ENCODE measurements at regions not wholly inside any gene's neighbourhood (a gene's known extent, or its start where the extent isn't known, plus 50 kb on each side); places are given as distances from the start of the nearest gene placed in this dataset.

DNA sequence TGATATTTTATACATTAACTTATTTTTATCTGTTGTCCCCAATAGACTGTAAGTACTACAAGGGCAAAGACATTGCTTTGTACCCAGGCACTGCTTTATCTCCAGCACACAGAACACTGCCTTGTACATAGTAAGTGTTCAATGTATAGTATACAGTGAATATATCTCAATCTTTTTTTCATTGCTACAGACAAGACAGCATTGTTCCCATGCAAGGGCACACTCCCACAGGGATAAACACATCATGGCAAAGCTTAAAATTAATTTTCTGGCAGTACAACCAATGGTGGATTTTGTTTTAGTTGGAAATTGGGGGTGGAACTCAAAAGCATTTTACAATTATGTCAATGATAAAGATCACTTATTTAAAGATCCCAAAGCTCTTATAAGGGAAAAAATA lies 112.3 kb upstream of the EEA1 start:
- H2BK12ac ChIP-seq (ENCODE audit: low read length), result no peak overlapping the region

GRCh38 chr12:93042283-93042682 lies 113.2 kb upstream of the EEA1 start:
- no peak overlapping the region for H3K4ac ChIP-seq (ENCODE audit: low read depth, low read length)
- H4K12ac ChIP-seq (ENCODE audit: low read depth, low read length), result no peak overlapping the region
- H2BK5ac ChIP-seq (ENCODE audit: low read depth, low read length, poor library complexity), result no peak overlapping the region
- H4K91ac ChIP-seq (ENCODE audit: low read depth, low read length), result no peak overlapping the region
- no peak overlapping the region for H2AK5ac ChIP-seq (ENCODE audit: low read length)
- H3K23ac ChIP-seq (ENCODE audit: low read length), result no peak overlapping the region
- no peaks in the 10 kb centered on the region for H3K27me3 ChIP-seq (ENCODE audit: insufficient read depth, low read length)
- no peaks in the 10 kb centered on the region for H3K9me3 ChIP-seq (ENCODE audit: insufficient read depth, low read depth, low read length)
- H3K27ac ChIP-seq (ENCODE audit: low read depth, low read length), result no peak overlapping the region
- no peak overlapping the region for H2AFZ ChIP-seq (ENCODE audit: insufficient read depth, low read length, poor library complexity)
- H2BK120ac ChIP-seq (ENCODE audit: insufficient read depth, low read length, poor library complexity), result no peak overlapping the region
- H3K4me2 ChIP-seq (ENCODE audit: low read length), result no peak overlapping the region
- H3K4me3 ChIP-seq (ENCODE audit: low read depth, low read length), result no peak overlapping the region
- no CpG with 5 or more reads among the region's 3 CpGs for WGBS (ENCODE audit: extremely low coverage, insufficient coverage, insufficient read length)
- H3K79me1 ChIP-seq (ENCODE audit: low read length), result no peaks in the 10 kb centered on the region
- no peak overlapping the region for H4K8ac ChIP-seq (ENCODE audit: low read depth, low read length)
- no peak overlapping the region for H3K18ac ChIP-seq (ENCODE audit: low read length)
- no peaks in the 10 kb centered on the region for H3K4me1 ChIP-seq (ENCODE audit: control insufficient read depth in 1 of 2, insufficient read depth in 2 of 2, low read length in 2 of 2)
- no peaks in the 10 kb centered on the region for H3K79me2 ChIP-seq (ENCODE audit: control insufficient read depth, insufficient read depth, low read length, poor library complexity)
- no peak overlapping the region for H3K14ac ChIP-seq (ENCODE audit: low read length)
- no peak overlapping the region for H3K9ac ChIP-seq (ENCODE audit: low read length)
- no peak overlapping the region for H2BK12ac ChIP-seq (ENCODE audit: low read length)
- no peak for DNase-seq
- H3K36me3 ChIP-seq (ENCODE audit: control insufficient read depth in 1 of 2, insufficient read depth in 2 of 2, low read length in 2 of 2), result no peaks in the 10 kb centered on the region

More for the DNA sequence above, 112.3 kb upstream of the EEA1 start:
- H3K36me3 ChIP-seq (ENCODE audit: control insufficient read depth in 1 of 2, insufficient read depth in 2 of 2, low read length in 2 of 2), result no peaks in the 10 kb centered on the region
- H3K27me3 ChIP-seq (ENCODE audit: insufficient read depth, low read length), result no peaks in the 10 kb centered on the region
- no peak overlapping the region for H3K23ac ChIP-seq (ENCODE audit: low read length)
- no peaks in the 10 kb centered on the region for H3K79me2 ChIP-seq (ENCODE audit: control insufficient read depth, insufficient read depth, low read length, poor library complexity)
- H2AK5ac ChIP-seq (ENCODE audit: low read length), result no peak overlapping the region
- no peak overlapping the region for H4K91ac ChIP-seq (ENCODE audit: low read depth, low read length)
- no peak overlapping the region for H3K9ac ChIP-seq (ENCODE audit: low read length)
- no peak overlapping the region for H2BK5ac ChIP-seq (ENCODE audit: low read depth, low read length, poor library complexity)
- no peak overlapping the region for H3K27ac ChIP-seq (ENCODE audit: low read depth, low read length)
- DNase-seq, result no peak
- H3K4ac ChIP-seq (ENCODE audit: low read depth, low read length), result no peak overlapping the region
- H3K4me2 ChIP-seq (ENCODE audit: low read length), result no peak overlapping the region
- H3K4me1 ChIP-seq (ENCODE audit: control insufficient read depth in 1 of 2, insufficient read depth in 2 of 2, low read length in 2 of 2), result no peaks in the 10 kb centered on the region
- no peak overlapping the region for H3K4me3 ChIP-seq (ENCODE audit: low read depth, low read length)
- H3K9me3 ChIP-seq (ENCODE audit: insufficient read depth, low read depth, low read length), result no peaks in the 10 kb centered on the region
- H3K18ac ChIP-seq (ENCODE audit: low read length), result no peak overlapping the region
- no peak overlapping the region for H2BK120ac ChIP-seq (ENCODE audit: insufficient read depth, low read length, poor library complexity)
- H2AFZ ChIP-seq (ENCODE audit: insufficient read depth, low read length, poor library complexity), result no peak overlapping the region
- no peak overlapping the region for H4K8ac ChIP-seq (ENCODE audit: low read depth, low read length)
- H3K79me1 ChIP-seq (ENCODE audit: low read length), result no peaks in the 10 kb centered on the region
- H4K12ac ChIP-seq (ENCODE audit: low read depth, low read length), result no peak overlapping the region
- H3K14ac ChIP-seq (ENCODE audit: low read length), result no peak overlapping the region

DNA sequence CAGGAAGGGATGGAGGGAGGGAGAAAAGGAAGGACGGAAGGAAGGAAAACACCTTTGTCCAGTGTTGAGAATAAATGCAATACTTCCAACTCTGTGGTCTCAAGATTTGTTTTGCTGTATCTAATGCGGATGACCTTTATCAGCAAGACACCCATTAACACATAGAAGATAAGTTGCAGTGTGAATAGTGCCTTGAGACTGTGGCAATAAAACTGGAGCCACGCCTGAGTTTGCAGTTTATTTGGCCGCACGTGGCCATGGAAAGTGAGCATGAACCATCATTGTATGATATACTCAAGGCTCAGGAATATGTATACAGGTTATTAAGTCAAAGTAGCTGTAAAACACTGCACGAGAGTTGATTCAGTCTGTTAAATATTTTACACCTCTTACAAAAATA lies 113.6 kb upstream of the EEA1 start:
- H3K18ac ChIP-seq (ENCODE audit: low read length), result no peak overlapping the region
- H2AFZ ChIP-seq (ENCODE audit: insufficient read depth, low read length, poor library complexity), result no peak overlapping the region
- H3K79me2 ChIP-seq (ENCODE audit: control insufficient read depth, insufficient read depth, low read length, poor library complexity), result no peaks in the 10 kb centered on the region
- no peak overlapping the region for H4K8ac ChIP-seq (ENCODE audit: low read depth, low read length)
- no peak overlapping the region for H2AK5ac ChIP-seq (ENCODE audit: low read length)
- no peak overlapping the region for H3K4me3 ChIP-seq (ENCODE audit: low read depth, low read length)
- H3K79me1 ChIP-seq (ENCODE audit: low read length), result no peaks in the 10 kb centered on the region
- H3K9me3 ChIP-seq (ENCODE audit: insufficient read depth, low read depth, low read length), result no peaks in the 10 kb centered on the region
- WGBS (ENCODE audit: extremely low coverage, insufficient coverage, insufficient read length), result no CpG with 5 or more reads among the region's 6 CpGs
- no peaks in the 10 kb centered on the region for H3K4me1 ChIP-seq (ENCODE audit: control insufficient read depth in 1 of 2, insufficient read depth in 2 of 2, low read length in 2 of 2)
- no peaks in the 10 kb centered on the region for H3K27me3 ChIP-seq (ENCODE audit: insufficient read depth, low read length)
- H2BK12ac ChIP-seq (ENCODE audit: low read length), result no peak overlapping the region
- no peak overlapping the region for H3K14ac ChIP-seq (ENCODE audit: low read length)
- H2BK120ac ChIP-seq (ENCODE audit: insufficient read depth, low read length, poor library complexity), result no peak overlapping the region
- H4K91ac ChIP-seq (ENCODE audit: low read depth, low read length), result no peak overlapping the region
- H4K12ac ChIP-seq (ENCODE audit: low read depth, low read length), result no peak overlapping the region
- H3K9ac ChIP-seq (ENCODE audit: low read length), result no peak overlapping the region
- no peak overlapping the region for H3K4me2 ChIP-seq (ENCODE audit: low read length)
- no peak overlapping the region for H3K27ac ChIP-seq (ENCODE audit: low read depth, low read length)
- no peak overlapping the region for H2BK5ac ChIP-seq (ENCODE audit: low read depth, low read length, poor library complexity)
- H3K36me3 ChIP-seq (ENCODE audit: control insufficient read depth in 1 of 2, insufficient read depth in 2 of 2, low read length in 2 of 2), result no peaks in the 10 kb centered on the region
- no peak for DNase-seq
- H3K23ac ChIP-seq (ENCODE audit: low read length), result no peak overlapping the region
- no peak overlapping the region for H3K4ac ChIP-seq (ENCODE audit: low read depth, low read length)

- Histone ChIP-seq H3K79me2 (ENCODE audit: control insufficient read depth, insufficient read depth, low read length, poor library complexity) (no peaks in the 10 kb centered on the region), H3K23ac (ENCODE audit: low read length) (no peak overlapping the region), H3K9me3 (ENCODE audit: insufficient read depth, low read depth, low read length) (no peaks in the 10 kb centered on the region), H3K27ac (ENCODE audit: low read depth, low read length) (no peak overlapping the region), H2BK120ac (ENCODE audit: insufficient read depth, low read length, poor library complexity) (no peak overlapping the region), H3K4me1 (ENCODE audit: control insufficient read depth in 1 of 2, insufficient read depth in 2 of 2, low read length in 2 of 2) (no peaks in the 10 kb centered on the region), H4K12ac (ENCODE audit: low read depth, low read length) (no peak overlapping the region), H3K14ac (ENCODE audit: low read length) (no peak overlapping the region), H4K8ac (ENCODE audit: low read depth, low read length) (no peak overlapping the region), H3K4me2 (ENCODE audit: low read length) (no peak overlapping the region), H3K36me3 (ENCODE audit: control insufficient read depth in 1 of 2, insufficient read depth in 2 of 2, low read length in 2 of 2) (no peaks in the 10 kb centered on the region), H2BK5ac (ENCODE audit: low read depth, low read length, poor library complexity) (no peak overlapping the region), H3K4me3 (ENCODE audit: low read depth, low read length) (no peak overlapping the region), H3K9ac (ENCODE audit: low read length) (no peak overlapping the region), H3K4ac (ENCODE audit: low read depth, low read length) (no peak overlapping the region), H4K91ac (ENCODE audit: low read depth, low read length) (no peak overlapping the region), H3K27me3 (ENCODE audit: insufficient read depth, low read length) (no peaks in the 10 kb centered on the region), H2AK5ac (ENCODE audit: low read length) (no peak overlapping the region), H3K18ac (ENCODE audit: low read length) (no peak overlapping the region), H2AFZ (ENCODE audit: insufficient read depth, low read length, poor library complexity) (no peak overlapping the region), H3K79me1 (ENCODE audit: low read length) (no peaks in the 10 kb centered on the region), H2BK12ac (ENCODE audit: low read length) (no peak overlapping the region)
- DNase-seq, result no peak
- WGBS (ENCODE audit: extremely low coverage, insufficient coverage, insufficient read length), result no CpG with 5 or more reads among the region's 3 CpGs
These were observed 114.2 kb upstream of the EEA1 start for GRCh38 chr12:93043192-93043876.
